ENCODE measurements at regions not wholly inside any gene's neighbourhood (a gene's known extent, or its start where the extent isn't known, plus 50 kb on each side); places are given as distances from the start of the nearest gene placed in this dataset.

- Histone ChIP-seq H3K9ac (ENCODE audit: extremely low read depth, low read length, poor library complexity, severe bottlenecking) (no peak overlapping the region), H3K4me1 (ENCODE audit: control insufficient read depth, insufficient read depth, low read length) (no peaks in the 10 kb centered on the region), H3K4me3 (ENCODE audit: low read length) (no peak overlapping the region), H3K36me3 (ENCODE audit: control insufficient read depth, insufficient read depth, low read length) (no peaks in the 10 kb centered on the region), H3K27ac (ENCODE audit: low read depth, low read length) (no peak overlapping the region), H3K27me3 (ENCODE audit: control insufficient read depth, insufficient read depth, low read length, poor library complexity, severe bottlenecking) (peaks cover 20% of the 10 kb centered on the region), H3K9me3 (ENCODE audit: control insufficient read depth, low read length) (no peaks in the 10 kb centered on the region)
- TF ChIP-seq CTCF (conservative IDR thresholded peaks at IDR 0.05), result no peak
- no peaks in the 10 kb centered on the region for H3K36me3 Mint-ChIP-seq (ENCODE audit: low read depth)
- 92 to 96% methylated on average over 2 of the region's 2 CpGs for WGBS, 2 experiments (ENCODE audit: insufficient coverage in 1 of 2, insufficient read length in 1 of 2)
- H3K4me3 Mint-ChIP-seq, result no peak overlapping the region
- H3K27ac Mint-ChIP-seq, result no peak overlapping the region
- no peaks in the 10 kb centered on the region for H3K4me1 Mint-ChIP-seq
- H3K9me3 Mint-ChIP-seq, result no peaks in the 10 kb centered on the region
- peaks cover 27% of the 10 kb centered on the region for H3K27me3 Mint-ChIP-seq (ENCODE audit: insufficient read depth)
- DNase-seq, result no peak
Measured at GRCh38 chr3:134708671-134709070, 57.8 kb upstream of the KY start.

- Histone ChIP-seq H3K36me3 (ENCODE audit: control insufficient read depth, insufficient read depth, low read length) (no peaks in the 10 kb centered on the region), H3K27ac (ENCODE audit: low read depth, low read length) (no peak overlapping the region), H3K4me1 (ENCODE audit: control insufficient read depth, insufficient read depth, low read length) (no peaks in the 10 kb centered on the region), H3K9ac (ENCODE audit: extremely low read depth, low read length, poor library complexity, severe bottlenecking) (no peak overlapping the region), H3K4me3 (ENCODE audit: low read length) (no peak overlapping the region), H3K9me3 (ENCODE audit: control insufficient read depth, low read length) (no peaks in the 10 kb centered on the region), H3K27me3 (ENCODE audit: control insufficient read depth, insufficient read depth, low read length, poor library complexity, severe bottlenecking) (peaks cover 20% of the 10 kb centered on the region)
- Mint-ChIP-seq H3K4me3 (no peak overlapping the region), H3K27me3 (ENCODE audit: insufficient read depth) (peaks cover 26% of the 10 kb centered on the region), H3K9me3 (no peaks in the 10 kb centered on the region), H3K27ac (no peak overlapping the region), H3K36me3 (ENCODE audit: low read depth) (no peaks in the 10 kb centered on the region), H3K4me1 (no peaks in the 10 kb centered on the region)
- WGBS, 2 experiments (ENCODE audit: insufficient coverage in 1 of 2, insufficient read length in 1 of 2), result 82 to 94% methylated on average over 2 of the region's 2 CpGs
- no peak for TF ChIP-seq CTCF (conservative IDR thresholded peaks at IDR 0.05)
- no peak for DNase-seq
Measured at GRCh38 chr3:134709076-134709475, 58.3 kb upstream of the KY start.

- WGBS, 2 experiments (ENCODE audit: insufficient coverage in 1 of 2, insufficient read length in 1 of 2), result 82% methylated on average over 5 of the region's 5 CpGs; no CpG with 5 or more reads in 1 of the 2 experiments
- H3K27ac ChIP-seq (ENCODE audit: low read depth, low read length), result no peak overlapping the region
Measured at GRCh38 chr3:134709561-134710312, 58.9 kb upstream of the KY start.

More at GRCh38 chr3:134709561-134710312, 58.9 kb upstream of the KY start:
- Mint-ChIP-seq H3K27ac (peak overlapping the region; percentile 45), H3K27me3 (ENCODE audit: insufficient read depth) (peaks cover 20% of the 10 kb centered on the region), H3K4me3 (no peak overlapping the region), H3K36me3 (ENCODE audit: low read depth) (no peaks in the 10 kb centered on the region), H3K4me1 (no peaks in the 10 kb centered on the region), H3K9me3 (no peaks in the 10 kb centered on the region)
- Histone ChIP-seq H3K4me1 (ENCODE audit: control insufficient read depth, insufficient read depth, low read length) (no peaks in the 10 kb centered on the region), H3K36me3 (ENCODE audit: control insufficient read depth, insufficient read depth, low read length) (no peaks in the 10 kb centered on the region), H3K9ac (ENCODE audit: extremely low read depth, low read length, poor library complexity, severe bottlenecking) (no peak overlapping the region), H3K4me3 (ENCODE audit: low read length) (no peak overlapping the region), H3K27me3 (ENCODE audit: control insufficient read depth, insufficient read depth, low read length, poor library complexity, severe bottlenecking) (peaks cover 13% of the 10 kb centered on the region), H3K9me3 (ENCODE audit: control insufficient read depth, low read length) (no peaks in the 10 kb centered on the region)
- no peak for DNase-seq
- no peak for TF ChIP-seq CTCF (conservative IDR thresholded peaks at IDR 0.05)
